Neural cell (in vitro differentiated cells): ENCODE measurements at regions not wholly inside any gene's neighbourhood (a gene's known extent, or its start where the extent isn't known, plus 50 kb on each side); places are given as distances from the start of the nearest gene placed in this dataset.

Experiments used
- H2AFZ ChIP-seq: fragments of 200-600, 300-800 bp; sonication (generic), shearing (Covaris generic); 2 replicates; pipeline ENCODE4 v1.6.0; 2014; ENCODE audit warnings: low read depth, mild to moderate bottlenecking, antibody characterized with exemption, low read length, moderate library complexity
- H3F3A ChIP-seq: fragments of 200-600 bp; shearing (Covaris generic); 2 replicates; pipeline ENCODE4 v1.6.1; 2016; ENCODE audit warnings: mild to moderate bottlenecking, moderate library complexity, mixed read lengths, antibody characterized with exemption, low read length; ENCODE audit not compliant: insufficient read depth, poor library complexity, severe bottlenecking
- H3K27ac ChIP-seq: fragments of 200-600, 300-800 bp; sonication (generic), shearing (Covaris generic); 2 replicates; pipeline ENCODE4 v1.5.1; 2014; ENCODE audit warnings: mild to moderate bottlenecking, low read length, moderate library complexity
- H3K27me3 ChIP-seq: fragments of 300-800, 200-600 bp; sonication (generic), shearing (Covaris generic); 2 replicates; pipeline ENCODE4 v1.6.0; 2014; ENCODE audit warnings: mild to moderate bottlenecking, low read depth, low read length, moderate library complexity; ENCODE audit not compliant: insufficient read depth
- H3K36me3 ChIP-seq: fragments of 300-800, 200-600 bp; sonication (generic), shearing (Covaris generic); 2 replicates; pipeline ENCODE4 v1.5.1; 2014; ENCODE audit warnings: mild to moderate bottlenecking, antibody characterized with exemption, low read length, moderate library complexity; ENCODE audit not compliant: insufficient read depth
- H3K4me2 ChIP-seq: fragments of 300-800, 200-600 bp; sonication (generic), shearing (Covaris generic); 2 replicates; pipeline ENCODE4 v1.6.0; 2014; ENCODE audit warnings: mild to moderate bottlenecking, low read length
- H3K4me3 ChIP-seq: fragments of 300-800, 200-600 bp; sonication (generic), shearing (Covaris generic); 2 replicates; pipeline ENCODE4 v1.5.1; 2014; ENCODE audit warnings: mild to moderate bottlenecking, low read length, moderate library complexity
- H3K79me2 ChIP-seq: fragments of 200-600 bp; shearing (Covaris generic); replicated peaks from 2 replicates; pipeline ENCODE4 v1.6.0; 2014; ENCODE audit warnings: mild to moderate bottlenecking, low read length, moderate library complexity; ENCODE audit not compliant: insufficient read depth
- H3K9ac ChIP-seq: fragments of 300-800, 200-600 bp; sonication (generic), shearing (Covaris generic); 2 replicates; pipeline ENCODE4 v1.6.1; 2016; ENCODE audit warnings: mild to moderate bottlenecking, low read length, mixed read lengths
- H3K9me2 ChIP-seq: fragments of 200-600 bp; shearing (Covaris generic); 2 replicates; pipeline ENCODE4 v1.6.1; 2016; ENCODE audit warnings: mild to moderate bottlenecking, low read length, mixed read lengths; ENCODE audit not compliant: insufficient read depth
- H3K9me3 ChIP-seq: fragments of 200-600, 300-800 bp; sonication (generic), shearing (Covaris generic); 2 replicates; pipeline ENCODE4 v1.6.1; 2016; ENCODE audit warnings: mild to moderate bottlenecking, mixed run types, low read length, moderate library complexity, mixed read lengths
- H4K20me1 ChIP-seq: fragments of 200-600 bp; shearing (Covaris generic); 2 replicates; pipeline ENCODE4 v1.6.1; 2016; ENCODE audit warnings: mild to moderate bottlenecking, mixed run types; ENCODE audit not compliant: insufficient read depth
- CTCF ChIP-seq: fragments of 450-650 bp; IDR thresholded peaks from 2 replicates; pipeline ENCODE4 v1.5.1; 2014; ENCODE audit warnings: antibody characterized with exemption, mild to moderate bottlenecking, moderate library complexity; ENCODE audit not compliant: poor library complexity, severe bottlenecking
- EP300 ChIP-seq: fragments of 450-650 bp; conservative IDR thresholded peaks from 2 replicates; pipeline ENCODE4 v1.6.1; 2014; ENCODE audit warnings: antibody characterized with exemption, mild to moderate bottlenecking, moderate library complexity; ENCODE audit not compliant: poor library complexity, severe bottlenecking
- EZH2 ChIP-seq: fragments of 200-600, 300-800 bp; shearing (Covaris generic), sonication (generic); IDR thresholded peaks from 2 replicates; pipeline ENCODE4 v1.6.1; 2014; ENCODE audit warnings: antibody characterized with exemption, low read length, borderline replicate concordance, mild to moderate bottlenecking; ENCODE audit not compliant: insufficient read depth, poor library complexity, severe bottlenecking
- MXI1 ChIP-seq: fragments of 450-650 bp; conservative IDR thresholded peaks from 2 replicates; pipeline ENCODE4 v1.6.1; 2014; ENCODE audit warnings: antibody characterized with exemption, mild to moderate bottlenecking; ENCODE audit not compliant: poor library complexity, severe bottlenecking
- POLR2AphosphoS5 ChIP-seq: IDR thresholded peaks from 2 replicates; pipeline ENCODE4 v1.6.1; 2012
- RAD21 ChIP-seq: fragments of 450-650 bp; conservative IDR thresholded peaks from 2 replicates; pipeline ENCODE4 v1.6.1; 2014; ENCODE audit warnings: antibody characterized with exemption, mild to moderate bottlenecking, moderate library complexity
- REST ChIP-seq: IDR thresholded peaks from 2 replicates; pipeline ENCODE4 v1.6.1; 2012; ENCODE audit warnings: borderline replicate concordance
- SMC3 ChIP-seq: fragments of 450-650 bp; conservative IDR thresholded peaks from 2 replicates; pipeline ENCODE4 v1.6.1; 2014; ENCODE audit warnings: antibody characterized with exemption, mild to moderate bottlenecking, moderate library complexity; ENCODE audit not compliant: poor library complexity
- TAF1 ChIP-seq: IDR thresholded peaks from 2 replicates; pipeline ENCODE4 v1.6.1; 2012; ENCODE audit warnings: low read depth

GRCh38 chr10:56481521-56482091, 120.5 kb upstream of the ZWINT start:
- no peaks in the 10 kb centered on the region for H3F3A ChIP-seq
- H3K36me3 ChIP-seq, result no peaks in the 10 kb centered on the region
- H3K9ac ChIP-seq, result no peak overlapping the region
- TF ChIP-seq REST (no peak), MXI1 (no peak), EP300 (no peak), RAD21 (no peak), TAF1 (no peak), POLR2AphosphoS5 (no peak), CTCF (no peak), EZH2 (no peak), SMC3 (no peak)
- no peaks in the 10 kb centered on the region for H3K9me2 ChIP-seq
- H3K27me3 ChIP-seq, result no peaks in the 10 kb centered on the region
- H4K20me1 ChIP-seq, result no peaks in the 10 kb centered on the region
- no peak overlapping the region for H3K4me3 ChIP-seq
- no peak overlapping the region for H3K27ac ChIP-seq
- H3K79me2 ChIP-seq, result no peaks in the 10 kb centered on the region
- no peak overlapping the region for H2AFZ ChIP-seq
- no peaks in the 10 kb centered on the region for H3K9me3 ChIP-seq
- H3K4me2 ChIP-seq, result no peak overlapping the region

GRCh38 chr10:56472978-56473377, 111.9 kb upstream of the ZWINT start:
- TF ChIP-seq MXI1, result no peak
- no peak for TF ChIP-seq POLR2AphosphoS5
- no peak for TF ChIP-seq REST
- no peak for TF ChIP-seq CTCF
- no peak for TF ChIP-seq EZH2
- TF ChIP-seq EP300, result no peak
- no peak for TF ChIP-seq SMC3
- TF ChIP-seq TAF1, result no peak
- no peak for TF ChIP-seq RAD21
- Histone ChIP-seq H3K9me2 (no peaks in the 10 kb centered on the region), H3K9ac (no peak overlapping the region), H4K20me1 (no peaks in the 10 kb centered on the region), H3F3A (no peaks in the 10 kb centered on the region), H3K27ac (no peak overlapping the region), H3K4me2 (no peak overlapping the region), H2AFZ (no peak overlapping the region), H3K27me3 (no peaks in the 10 kb centered on the region), H3K4me3 (no peak overlapping the region), H3K79me2 (no peaks in the 10 kb centered on the region), H3K9me3 (no peaks in the 10 kb centered on the region), H3K36me3 (no peaks in the 10 kb centered on the region)
